B cell (primary cell): ENCODE measurements at regions not wholly inside any gene's neighbourhood (a gene's known extent, or its start where the extent isn't known, plus 50 kb on each side); places are given as distances from the start of the nearest gene placed in this dataset.

ENCODE experiments used
- ATAC-seq: fragments of 200-7000 bp; cut with Tn5 transposase; one replicate; pipeline ENCODE4 v1.10.0; 2021; ENCODE audit warnings: low read depth, mild to moderate bottlenecking, moderate number of reproducible peaks, moderate library complexity
- CTCF ChIA-PET: fragments of 350-600 bp; sonication (Branson Sonifier 250); formaldehyde crosslinking; loops from one replicate; lab custom pipeline; 2021; ENCODE audit warnings: antibody characterized with exemption, inconsistent platforms; lab: Charles Lee
- POLR2A ChIA-PET: fragments of 350-600 bp; sonication (Branson Sonifier 250); formaldehyde crosslinking; loops from one replicate; lab custom pipeline; 2021; ENCODE audit warnings: antibody characterized with exemption; lab: Charles Lee
- DNase-seq: peaks from one replicate; pipeline ENCODE4 v3.0.0; 2013
- H2AFZ ChIP-seq: 2 replicates; pipeline ENCODE4 v1.6.1; 2012; ENCODE audit warnings: mild to moderate bottlenecking, low read depth, low read length; ENCODE audit not compliant: insufficient read depth, poor library complexity, severe bottlenecking
- H3K27ac ChIP-seq, 2 donors: 1 replicate in 1 of 2; 2 replicates in 1 of 2; pipeline ENCODE4 v1.5.1; 2012 to 2013; ENCODE audit warnings: low read length in 2 of 2, mild to moderate bottlenecking in 2 of 2, moderate library complexity in 1 of 2
- H3K27me3 ChIP-seq, 4 experiments: fragments of 200-600 bp in 1 of 4; sonication (generic) in 1 of 4; replicated peaks in 1 of 4; 1 replicate in 2 of 4; 2 replicates in 2 of 4; pipeline versions ENCODE4 v1.6.1 to v1.7.0; 2013 to 2016; ENCODE audit warnings: low read length in 3 of 4, mild to moderate bottlenecking in 2 of 4, mixed read lengths in 1 of 4, moderate library complexity in 1 of 4; ENCODE audit not compliant: insufficient read depth in 4 of 4, control insufficient read depth in 3 of 4; ENCODE audit errors: control extremely low read depth in 1 of 4
- H3K36me3 ChIP-seq, 2 experiments: replicated peaks in 1 of 2; 1 replicate in 1 of 2; 2 replicates in 1 of 2; pipeline versions ENCODE4 v1.6.1 to v1.7.1; 2013; ENCODE audit warnings: low read length in 1 of 2; ENCODE audit not compliant: insufficient read depth in 2 of 2, control insufficient read depth in 1 of 2; ENCODE audit errors: control extremely low read depth in 1 of 2, extremely low read depth in 1 of 2
- H3K4me1 ChIP-seq, 2 donors: fragments of 200-600 bp in 1 of 2; sonication (generic) in 1 of 2; 1 replicate in 1 of 2; 2 replicates in 1 of 2; pipeline versions ENCODE4 v1.5.1 to v1.6.1; 2013 to 2017; ENCODE audit warnings: low read length in 2 of 2; ENCODE audit not compliant: control insufficient read depth in 2 of 2, insufficient read depth in 2 of 2
- H3K4me2 ChIP-seq: replicated peaks from 2 replicates; pipeline ENCODE3; 2012; ENCODE audit warnings: mild to moderate bottlenecking, low read depth, low read length; ENCODE audit not compliant: poor library complexity, severe bottlenecking
- H3K4me3 ChIP-seq, 5 experiments: fragments of 200-600 bp in 1 of 5; sonication (generic) in 1 of 5; 1 replicate in 3 of 5; 2 replicates in 2 of 5; pipeline versions ENCODE4 v1.5.1 to v1.7.0; 2011 to 2016; ENCODE audit warnings: low read length in 4 of 5, mild to moderate bottlenecking in 4 of 5, low read depth in 2 of 5, control low read depth in 1 of 5, moderate library complexity in 1 of 5; ENCODE audit not compliant: insufficient read depth in 1 of 5; ENCODE audit errors: control extremely low read depth in 1 of 5, extremely low read depth in 1 of 5
- H3K79me2 ChIP-seq: fragments of 200-600 bp; sonication (generic); one replicate; pipeline ENCODE4 v1.6.0; 2016; ENCODE audit warnings: low read length; ENCODE audit not compliant: control insufficient read depth, insufficient read depth
- H3K9ac ChIP-seq: fragments of 200-600 bp; sonication (generic); 2 replicates; pipeline ENCODE4 v1.6.1; 2017; ENCODE audit warnings: mild to moderate bottlenecking, low read length, moderate library complexity
- H3K9me3 ChIP-seq, 3 donors: one replicate each; pipeline versions ENCODE4 v1.6.1 to v1.7.1; 2013; ENCODE audit warnings: low read length in 2 of 3; ENCODE audit not compliant: control insufficient read depth in 2 of 3, insufficient read depth in 1 of 3; ENCODE audit errors: control extremely low read depth in 1 of 3
- H4K20me1 ChIP-seq: 2 replicates; pipeline ENCODE4 v1.6.0; 2012; ENCODE audit warnings: mild to moderate bottlenecking, low read length; ENCODE audit not compliant: insufficient read depth, control insufficient read depth, poor library complexity, severe bottlenecking
- H3K27ac Mint-ChIP-seq: one replicate; pipeline ENCODE4 v1.8.0; 2021; ENCODE audit warnings: mixed read lengths
- H3K27me3 Mint-ChIP-seq: one replicate; pipeline ENCODE4 v1.8.0; 2021; ENCODE audit warnings: mixed read lengths
- H3K4me1 Mint-ChIP-seq: one replicate; pipeline ENCODE4 v1.8.0; 2021; ENCODE audit warnings: mixed read lengths
- H3K4me3 Mint-ChIP-seq: one replicate; pipeline ENCODE4 v1.8.0; 2021; ENCODE audit warnings: mixed read lengths
- H3K9me3 Mint-ChIP-seq: one replicate; pipeline ENCODE4 v1.8.0; 2022; ENCODE audit warnings: mixed read lengths; ENCODE audit not compliant: insufficient read depth
- CTCF ChIP-seq: fragments of 200-600 bp; IDR thresholded peaks from one replicate; pipeline ENCODE4 v1.8.0; 2022; ENCODE audit warnings: antibody characterized with exemption, mild to moderate bottlenecking
- EZH2 ChIP-seq: IDR thresholded peaks from 2 replicates; pipeline ENCODE4 v1.6.1; 2012; ENCODE audit warnings: borderline replicate concordance, low read depth, mild to moderate bottlenecking, moderate library complexity, low read length; ENCODE audit not compliant: insufficient read depth, poor library complexity, severe bottlenecking
- WGBS: methylation state at CpG from one replicate; pipeline ENCODE4 v1.1.5; 2013; ENCODE audit warnings: missing lambda C conversion rate; ENCODE audit not compliant: insufficient coverage; 5-methylcytosine and 5-hydroxymethylcytosine counted together
- intact Hi-C: fragments of 100-400 bp; cut with micrococcal nuclease; formaldehyde crosslinking; loops from one replicate; pipeline ENCODE4 v1.10.0; 2022

GRCh38 chr5:72659726-72660125 is 152.5 kb upstream of the ZNF366 start:
- DNase-seq (no peak), ATAC-seq (no peak)
- Mint-ChIP-seq H3K27me3 (peaks cover 8% of the 10 kb centered on the region), H3K4me1 (no peaks in the 10 kb centered on the region), H3K27ac (no peak overlapping the region), H3K9me3 (no peaks in the 10 kb centered on the region), H3K4me3 (no peak overlapping the region)
- H3K4me1 ChIP-seq = no peaks in the 10 kb centered on the region
- ChIA-PET POLR2A (no interaction called here), CTCF (no interaction called here)
- no peaks in the 10 kb centered on the region for H3K9me3 ChIP-seq
- H3K27me3 ChIP-seq = peaks cover 0 to 3% (median 0%) of the 10 kb centered on the region in 4 experiments
- H3K9ac ChIP-seq = no peak overlapping the region
- H2AFZ ChIP-seq = no peak overlapping the region
- no peak overlapping the region for H3K4me2 ChIP-seq
- no peak overlapping the region for H3K27ac ChIP-seq
- no peaks in the 10 kb centered on the region for H3K79me2 ChIP-seq
- no peaks in the 10 kb centered on the region for H4K20me1 ChIP-seq
- no peak overlapping the region for H3K4me3 ChIP-seq
- WGBS = 92% methylated on average over 3 of the region's 4 CpGs
- TF ChIP-seq CTCF = no peak
- no peak for TF ChIP-seq EZH2
- intact Hi-C loops = no loop called here
- no peaks in the 10 kb centered on the region for H3K36me3 ChIP-seq

GRCh38 chr5:72658761-72659540 is 151.7 kb upstream of the ZNF366 start:
- Histone ChIP-seq H3K9ac (no peak overlapping the region), H3K36me3 (no peaks in the 10 kb centered on the region), H3K4me2 (no peak overlapping the region), H3K4me1 (no peaks in the 10 kb centered on the region), H4K20me1 (no peaks in the 10 kb centered on the region), H3K27me3 (peaks cover 0 to 3% (median 0%) of the 10 kb centered on the region in 4 experiments), H3K4me3 (no peak overlapping the region), H3K27ac (no peak overlapping the region), H2AFZ (no peak overlapping the region), H3K79me2 (no peaks in the 10 kb centered on the region), H3K9me3 (no peaks in the 10 kb centered on the region)
- DNase-seq = no peak
- intact Hi-C loops = no loop called here
- Mint-ChIP-seq H3K4me3 (no peak overlapping the region), H3K27ac (no peak overlapping the region), H3K4me1 (no peaks in the 10 kb centered on the region), H3K9me3 (no peaks in the 10 kb centered on the region), H3K27me3 (peaks cover 8% of the 10 kb centered on the region)
- TF ChIP-seq CTCF (no peak), EZH2 (no peak)
- ChIA-PET POLR2A (no interaction called here), CTCF (no interaction called here)
- ATAC-seq = no peak
- 90% methylated on average over 3 of the region's 4 CpGs for WGBS
